Type B pancreatic cell (in vitro differentiated cells): ENCODE measurements at regions not wholly inside any gene's neighbourhood (a gene's known extent, or its start where the extent isn't known, plus 50 kb on each side); places are given as distances from the start of the nearest gene placed in this dataset.
A peak's percentile ranks its signal among the peaks of the same experiment; 100 is the strongest.
"Not testable (repeated sequence)": the region's sequence is repeated elsewhere in the genome, so short reads cannot be mapped to it uniquely, and the experiment has no call there.

ENCODE experiments used
- DNase-seq: peaks from one replicate; pipeline ENCODE4 v3.0.0; 2021; ENCODE audit warnings: mixed read lengths; ENCODE audit not compliant: unreplicated experiment; ENCODE audit errors: extremely low spot score
- H3K27ac Mint-ChIP-seq: 2 replicates; pipeline ENCODE4 v1.8.0; 2021; ENCODE audit warnings: mild to moderate bottlenecking, mixed read lengths
- H3K27me3 Mint-ChIP-seq: 2 replicates; pipeline ENCODE4 v1.8.0; 2021; ENCODE audit warnings: mixed read lengths
- H3K36me3 Mint-ChIP-seq: 2 replicates; pipeline ENCODE4 v1.8.0; 2021; ENCODE audit warnings: mixed read lengths
- H3K4me1 Mint-ChIP-seq: one replicate; pipeline ENCODE4 v1.8.0; 2021; ENCODE audit warnings: mixed read lengths; ENCODE audit not compliant: unreplicated experiment
- H3K4me3 Mint-ChIP-seq: 2 replicates; pipeline ENCODE4 v1.8.0; 2021; ENCODE audit warnings: mild to moderate bottlenecking, mixed read lengths
- H3K9me3 Mint-ChIP-seq: 2 replicates; pipeline ENCODE4 v1.8.0; 2021; ENCODE audit warnings: mixed read lengths
- CTCF ChIP-seq: fragments of 200-600 bp; sonication (generic); conservative IDR thresholded peaks from 2 replicates; pipeline ENCODE4 v1.5.0; 2021; ENCODE audit warnings: antibody characterized with exemption, mild to moderate bottlenecking

- H3K4me1 Mint-ChIP-seq, H3K27ac Mint-ChIP-seq, DNase-seq, H3K4me3 Mint-ChIP-seq, H3K27me3 Mint-ChIP-seq, H3K36me3 Mint-ChIP-seq, H3K9me3 Mint-ChIP-seq: not testable (repeated sequence)
Observed at GRCh38 chr21:6363591-6363990, 4157.8 kb upstream of the TPTE start.

- H3K4me3 Mint-ChIP-seq, result peak overlapping the region; percentile 25
- DNase-seq, result peak; percentile 67
- H3K27ac Mint-ChIP-seq, H3K4me1 Mint-ChIP-seq, H3K36me3 Mint-ChIP-seq, H3K27me3 Mint-ChIP-seq, H3K9me3 Mint-ChIP-seq: not testable (repeated sequence)
Observed at GRCh38 chr21:6368824-6369223, 4152.6 kb upstream of the TPTE start.

DNA sequence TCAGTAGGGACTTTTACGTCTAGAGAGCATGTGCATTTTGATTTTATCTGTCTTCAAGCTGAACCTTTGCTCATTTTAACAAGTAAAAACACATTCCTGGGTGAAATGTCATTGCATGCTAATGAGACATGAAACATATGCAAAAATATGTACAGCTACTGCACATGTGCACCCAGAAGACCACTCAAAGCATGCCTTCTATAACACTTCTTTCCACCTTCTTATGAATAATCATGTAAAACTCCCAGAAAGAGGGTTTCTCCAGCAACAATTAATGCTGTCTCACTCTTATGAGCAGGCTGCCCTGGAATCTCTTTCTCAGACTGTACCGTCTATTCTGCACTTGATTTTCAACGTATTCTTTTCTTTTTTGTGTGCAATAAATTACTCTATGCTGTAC is 4148.1 kb upstream of the TPTE start:
- H3K4me1 Mint-ChIP-seq, H3K27ac Mint-ChIP-seq, H3K4me3 Mint-ChIP-seq, H3K9me3 Mint-ChIP-seq, DNase-seq, H3K27me3 Mint-ChIP-seq, H3K36me3 Mint-ChIP-seq: not testable (repeated sequence)

GRCh38 chr21:6374232-6374631 is 4147.2 kb upstream of the TPTE start:
- TF ChIP-seq CTCF, result peak; percentile 52
- H3K36me3 Mint-ChIP-seq, H3K9me3 Mint-ChIP-seq, H3K4me1 Mint-ChIP-seq, H3K27ac Mint-ChIP-seq, H3K27me3 Mint-ChIP-seq, H3K4me3 Mint-ChIP-seq: not testable (repeated sequence)
- peak; percentile 76 for DNase-seq

DNA sequence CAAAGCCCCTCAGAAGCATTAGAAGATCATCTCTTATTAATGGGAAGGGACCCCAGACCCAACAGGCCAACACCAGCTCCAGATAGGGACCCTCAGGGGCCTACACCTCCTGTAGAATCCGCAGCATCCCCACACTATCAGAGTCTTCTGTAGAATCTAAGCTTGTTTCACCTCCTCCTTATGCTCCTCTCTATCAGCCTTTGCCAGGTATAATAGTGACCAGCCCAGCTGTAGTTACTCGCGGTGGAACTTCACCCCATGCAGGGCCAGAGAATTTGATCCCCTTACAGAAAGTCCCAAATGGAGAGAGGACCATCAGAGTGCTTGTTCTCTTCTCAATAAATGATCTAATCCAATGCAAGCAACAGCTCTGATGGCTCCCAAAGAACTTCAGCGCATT is 4146.5 kb upstream of the TPTE start:
- DNase-seq, result peak; percentile 52
- not testable (repeated sequence) for H3K27me3 Mint-ChIP-seq, H3K9me3 Mint-ChIP-seq, H3K4me3 Mint-ChIP-seq, H3K36me3 Mint-ChIP-seq, H3K4me1 Mint-ChIP-seq, H3K27ac Mint-ChIP-seq

- H3K27me3 Mint-ChIP-seq, DNase-seq, H3K4me1 Mint-ChIP-seq, H3K9me3 Mint-ChIP-seq, H3K4me3 Mint-ChIP-seq, H3K27ac Mint-ChIP-seq, H3K36me3 Mint-ChIP-seq: not testable (repeated sequence)
Observed at GRCh38 chr21:6375776-6376175, 4145.6 kb upstream of the TPTE start.

DNA sequence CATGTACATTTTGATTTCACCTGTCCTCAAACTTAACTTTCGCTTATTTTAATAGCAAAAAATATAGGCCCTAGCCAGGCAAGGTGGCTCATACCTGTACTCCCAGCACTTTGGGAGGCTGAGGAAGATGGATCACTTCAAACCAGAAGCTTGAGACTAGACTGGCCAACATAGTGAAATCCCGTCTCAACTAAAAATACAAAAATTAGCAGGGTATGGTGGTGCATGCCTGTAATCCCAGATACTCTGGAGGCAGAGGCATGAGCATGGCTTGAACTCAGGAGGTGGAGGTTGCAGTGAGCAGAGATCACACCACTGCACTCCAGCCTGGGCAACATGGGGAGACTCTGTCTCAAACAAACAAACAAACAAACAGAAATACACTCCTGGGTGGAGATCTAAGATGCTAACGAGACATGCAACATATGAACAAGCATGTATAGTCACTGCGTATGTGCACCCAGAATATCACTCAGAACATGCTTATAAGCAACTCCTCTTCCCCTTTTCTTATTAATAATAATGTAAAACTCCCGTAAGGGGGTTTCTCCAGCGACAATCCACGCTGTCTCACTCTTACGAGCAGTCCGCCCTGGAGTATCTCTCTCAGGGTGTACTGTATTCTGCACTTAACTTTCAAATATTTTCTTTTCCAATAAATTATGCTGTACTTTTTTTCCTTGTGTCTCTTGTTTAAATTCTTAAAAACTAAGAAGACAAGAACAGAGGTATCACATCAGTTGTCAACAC is 4144.9 kb upstream of the TPTE start:
- not testable (repeated sequence) for H3K27ac Mint-ChIP-seq, H3K4me3 Mint-ChIP-seq, H3K36me3 Mint-ChIP-seq, H3K9me3 Mint-ChIP-seq, H3K4me1 Mint-ChIP-seq, H3K27me3 Mint-ChIP-seq
- peak; percentile 39 for DNase-seq
